OCI-LY1 (cell line): ENCODE measurements at regions not wholly inside any gene's neighbourhood (a gene's known extent, or its start where the extent isn't known, plus 50 kb on each side); places are given as distances from the start of the nearest gene placed in this dataset.

ENCODE experiments used
- H2AFZ ChIP-seq: fragments of 200-600 bp; sonication (generic), shearing (Covaris generic); 2 replicates; pipeline ENCODE4 v1.6.0; 2014; ENCODE audit warnings: antibody characterized with exemption, mild to moderate bottlenecking, low read length
- H3F3A ChIP-seq: fragments of 200-600 bp; sonication (generic), shearing (Covaris generic); 2 replicates; pipeline ENCODE4 v1.6.0; 2014; ENCODE audit warnings: mild to moderate bottlenecking, antibody characterized with exemption, low read length, moderate library complexity; ENCODE audit not compliant: insufficient read depth
- H3K27ac ChIP-seq: fragments of 200-600 bp; sonication (generic); 2 replicates; pipeline ENCODE4 v1.5.1; 2014; ENCODE audit warnings: low read length, mixed run types, mild to moderate bottlenecking, low read depth; ENCODE audit not compliant: poor library complexity, severe bottlenecking
- H3K27me3 ChIP-seq: fragments of 200-600 bp; sonication (generic); 2 replicates; pipeline ENCODE4 v1.6.0; 2014; ENCODE audit warnings: antibody characterized with exemption, mild to moderate bottlenecking, low read length, moderate library complexity; ENCODE audit not compliant: insufficient read depth
- H3K36me3 ChIP-seq: fragments of 200-600 bp; sonication (generic); 2 replicates; pipeline ENCODE4 v1.6.1; 2014; ENCODE audit warnings: mild to moderate bottlenecking, antibody characterized with exemption, low read length, moderate library complexity, mixed read lengths; ENCODE audit not compliant: insufficient read depth
- H3K4me1 ChIP-seq: fragments of 200-600 bp; sonication (generic); 2 replicates; pipeline ENCODE4 v1.5.1; 2014; ENCODE audit warnings: mild to moderate bottlenecking, low read length, moderate library complexity; ENCODE audit not compliant: insufficient read depth, severe bottlenecking
- H3K4me2 ChIP-seq: fragments of 200-600 bp; sonication (generic), shearing (Covaris generic); 2 replicates; pipeline ENCODE4 v1.6.1; 2014; ENCODE audit warnings: low read length
- H3K4me3 ChIP-seq: fragments of 200-600 bp; sonication (generic); 2 replicates; pipeline ENCODE4 v1.5.1; 2014; ENCODE audit warnings: low read length, low read depth, mild to moderate bottlenecking, mixed read lengths; ENCODE audit not compliant: poor library complexity, severe bottlenecking
- H3K79me2 ChIP-seq: fragments of 200-600 bp; shearing (Covaris generic); 2 replicates; pipeline ENCODE4 v1.6.1; 2016; ENCODE audit warnings: mixed run types, low read length, mixed read lengths; ENCODE audit not compliant: insufficient read depth
- H3K9ac ChIP-seq: fragments of 200-600 bp; sonication (generic), shearing (Covaris generic); 2 replicates; pipeline ENCODE4 v1.6.1; 2014; ENCODE audit warnings: mild to moderate bottlenecking, low read length, mixed read lengths
- H3K9me2 ChIP-seq: fragments of 200-600 bp; sonication (generic), shearing (Covaris generic); 2 replicates; pipeline ENCODE4 v1.6.1; 2014; ENCODE audit warnings: low read depth, mild to moderate bottlenecking, low read length, mixed read lengths
- H3K9me3 ChIP-seq: fragments of 200-600 bp; shearing (Covaris generic); 2 replicates; pipeline ENCODE4 v1.6.1; 2014; ENCODE audit warnings: low read length, mixed read lengths
- H4K20me1 ChIP-seq: fragments of 200-600 bp; sonication (generic), shearing (Covaris generic); 2 replicates; pipeline ENCODE4 v1.6.0; 2016; ENCODE audit warnings: mild to moderate bottlenecking, low read length; ENCODE audit not compliant: insufficient read depth
- EZH2 ChIP-seq: fragments of 200-600 bp; sonication (generic), shearing (Covaris generic); IDR thresholded peaks from 2 replicates; pipeline ENCODE4 v1.8.0; 2017; ENCODE audit warnings: borderline replicate concordance, mixed run types, mild to moderate bottlenecking, antibody characterized with exemption, low read length, moderate library complexity, mixed read lengths
- TF ChIP-seq, protein P1 (sequence below): fragments of 200-600 bp; sonication (generic), shearing (Covaris generic); IDR thresholded peaks from 2 replicates; pipeline ENCODE4 v1.5.1; 2017; ENCODE audit warnings: mild to moderate bottlenecking, antibody characterized with exemption, low read length, moderate library complexity, mixed read lengths

GRCh38 chr9:93372391-93372790 lies 79.1 kb upstream of the FAM120A start:
- TF ChIP-seq, protein P1, sequence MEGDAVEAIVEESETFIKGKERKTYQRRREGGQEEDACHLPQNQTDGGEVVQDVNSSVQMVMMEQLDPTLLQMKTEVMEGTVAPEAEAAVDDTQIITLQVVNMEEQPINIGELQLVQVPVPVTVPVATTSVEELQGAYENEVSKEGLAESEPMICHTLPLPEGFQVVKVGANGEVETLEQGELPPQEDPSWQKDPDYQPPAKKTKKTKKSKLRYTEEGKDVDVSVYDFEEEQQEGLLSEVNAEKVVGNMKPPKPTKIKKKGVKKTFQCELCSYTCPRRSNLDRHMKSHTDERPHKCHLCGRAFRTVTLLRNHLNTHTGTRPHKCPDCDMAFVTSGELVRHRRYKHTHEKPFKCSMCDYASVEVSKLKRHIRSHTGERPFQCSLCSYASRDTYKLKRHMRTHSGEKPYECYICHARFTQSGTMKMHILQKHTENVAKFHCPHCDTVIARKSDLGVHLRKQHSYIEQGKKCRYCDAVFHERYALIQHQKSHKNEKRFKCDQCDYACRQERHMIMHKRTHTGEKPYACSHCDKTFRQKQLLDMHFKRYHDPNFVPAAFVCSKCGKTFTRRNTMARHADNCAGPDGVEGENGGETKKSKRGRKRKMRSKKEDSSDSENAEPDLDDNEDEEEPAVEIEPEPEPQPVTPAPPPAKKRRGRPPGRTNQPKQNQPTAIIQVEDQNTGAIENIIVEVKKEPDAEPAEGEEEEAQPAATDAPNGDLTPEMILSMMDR: no peak
- no peak for TF ChIP-seq EZH2
- Histone ChIP-seq H3K4me3 (no peak overlapping the region), H2AFZ (no peak overlapping the region), H3K79me2 (no peaks in the 10 kb centered on the region), H3K9me3 (peaks cover 1% of the 10 kb centered on the region; the same call in 1 of the 2 replicates), H4K20me1 (no peaks in the 10 kb centered on the region), H3K9ac (no peak overlapping the region), H3K36me3 (no peaks in the 10 kb centered on the region), H3K4me2 (no peak overlapping the region), H3K9me2 (no peaks in the 10 kb centered on the region), H3K4me1 (no peaks in the 10 kb centered on the region), H3F3A (no peaks in the 10 kb centered on the region), H3K27me3 (no peaks in the 10 kb centered on the region), H3K27ac (no peak overlapping the region)

GRCh38 chr9:93376411-93376810 lies 75.1 kb upstream of the FAM120A start:
- Histone ChIP-seq H4K20me1 (no peaks in the 10 kb centered on the region), H3K9ac (no peak overlapping the region), H3K27me3 (no peaks in the 10 kb centered on the region), H3F3A (no peaks in the 10 kb centered on the region), H3K79me2 (no peaks in the 10 kb centered on the region), H2AFZ (no peak overlapping the region), H3K4me3 (no peak overlapping the region), H3K27ac (no peak overlapping the region), H3K9me3 (peaks cover 3% of the 10 kb centered on the region; the same call in 1 of the 2 replicates), H3K36me3 (no peaks in the 10 kb centered on the region), H3K9me2 (no peaks in the 10 kb centered on the region), H3K4me1 (no peaks in the 10 kb centered on the region), H3K4me2 (no peak overlapping the region)
- TF ChIP-seq EZH2: no peak
- TF ChIP-seq, protein P1: no peak

- H3K79me2 ChIP-seq: no peaks in the 10 kb centered on the region
- H3K9me3 ChIP-seq: peaks cover 3% of the 10 kb centered on the region; the same call in 1 of the 2 replicates
- no peak for TF ChIP-seq EZH2
- TF ChIP-seq, protein P1: no peak
- no peak overlapping the region for H3K4me2 ChIP-seq
- H3K27me3 ChIP-seq: no peaks in the 10 kb centered on the region
- H3K36me3 ChIP-seq: no peaks in the 10 kb centered on the region; the same call in 1 of the 2 replicates
- H3K9me2 ChIP-seq: no peaks in the 10 kb centered on the region
- no peaks in the 10 kb centered on the region for H3K4me1 ChIP-seq
- H3K4me3 ChIP-seq: no peak overlapping the region
- H4K20me1 ChIP-seq: no peaks in the 10 kb centered on the region
- H3F3A ChIP-seq: no peaks in the 10 kb centered on the region
- no peak overlapping the region for H2AFZ ChIP-seq
- no peak overlapping the region for H3K27ac ChIP-seq
- no peak overlapping the region for H3K9ac ChIP-seq
These were observed 73.2 kb upstream of the FAM120A start for GRCh38 chr9:93378276-93378675.
